ENCODE measurements at regions not wholly inside any gene's neighbourhood (a gene's known extent, or its start where the extent isn't known, plus 50 kb on each side); places are given as distances from the start of the nearest gene placed in this dataset.

- TF ChIP-seq POLR2A (IDR thresholded peaks at IDR 0.05): no peak
- no peak for TF ChIP-seq CTCF (IDR thresholded peaks at IDR 0.05)
- TF ChIP-seq POLR2AphosphoS5 (IDR thresholded peaks at IDR 0.05): no peak
- intact Hi-C loops (cut with DNase I; ENCODE audit: low total_unique reads): no loop called here
- Histone ChIP-seq H3K4me3 (no peak overlapping the region), H3K4me1 (no peaks in the 10 kb centered on the region), H3K9me3 (no peaks in the 10 kb centered on the region), H3K27ac (no peak overlapping the region), H3K36me3 (no peaks in the 10 kb centered on the region), H3K27me3 (no peaks in the 10 kb centered on the region)
- no peak for DNase-seq (ENCODE audit: low spot score in 2 of 2)
These were observed 371.4 kb downstream of the PSAT1 start for GRCh38 chr9:78668148-78668832.

- no peak for DNase-seq (ENCODE audit: low spot score in 2 of 2)
- no peaks in the 10 kb centered on the region for H3K4me1 ChIP-seq
- H3K4me3 ChIP-seq: no peak overlapping the region
- intact Hi-C loops (cut with DNase I; ENCODE audit: low total_unique reads): no loop called here
- H3K9me3 ChIP-seq: no peaks in the 10 kb centered on the region
- H3K27me3 ChIP-seq: no peaks in the 10 kb centered on the region
- no peak overlapping the region for H3K27ac ChIP-seq
- TF ChIP-seq CTCF (IDR thresholded peaks at IDR 0.05) (no peak), POLR2AphosphoS5 (IDR thresholded peaks at IDR 0.05) (no peak), POLR2A (IDR thresholded peaks at IDR 0.05) (no peak)
- no peaks in the 10 kb centered on the region for H3K36me3 ChIP-seq
These were observed 372.7 kb downstream of the PSAT1 start for GRCh38 chr9:78669591-78669990.

- no peaks in the 10 kb centered on the region for H3K4me1 ChIP-seq
- H3K36me3 ChIP-seq: no peaks in the 10 kb centered on the region
- no peaks in the 10 kb centered on the region for H3K27me3 ChIP-seq
- H3K9me3 ChIP-seq: no peaks in the 10 kb centered on the region
- intact Hi-C loops (cut with DNase I; ENCODE audit: low total_unique reads): no loop called here
- H3K27ac ChIP-seq: no peak overlapping the region
- no peak overlapping the region for H3K4me3 ChIP-seq
- no peak for TF ChIP-seq POLR2AphosphoS5 (IDR thresholded peaks at IDR 0.05)
- no peak for TF ChIP-seq POLR2A (IDR thresholded peaks at IDR 0.05)
- TF ChIP-seq CTCF (IDR thresholded peaks at IDR 0.05): no peak
- DNase-seq (ENCODE audit: low spot score in 2 of 2): no peak
These were observed 374.9 kb downstream of the PSAT1 start for GRCh38 chr9:78671785-78672184.

- DNase-seq (ENCODE audit: low spot score in 2 of 2): no peak
- no peak for TF ChIP-seq POLR2A (IDR thresholded peaks at IDR 0.05)
- no peak for TF ChIP-seq POLR2AphosphoS5 (IDR thresholded peaks at IDR 0.05)
- TF ChIP-seq CTCF (IDR thresholded peaks at IDR 0.05): no peak
- intact Hi-C loops (cut with DNase I; ENCODE audit: low total_unique reads): no loop called here
These were observed 377.9 kb downstream of the PSAT1 start for GRCh38 chr9:78674874-78675273.

GRCh38 chr9:78676009-78676408 lies 379.1 kb downstream of the PSAT1 start:
- Histone ChIP-seq H3K4me1 (no peaks in the 10 kb centered on the region), H3K36me3 (no peaks in the 10 kb centered on the region), H3K9me3 (no peaks in the 10 kb centered on the region), H3K27me3 (no peaks in the 10 kb centered on the region), H3K27ac (no peak overlapping the region), H3K4me3 (no peak overlapping the region)
- no peak for TF ChIP-seq CTCF (IDR thresholded peaks at IDR 0.05)
- TF ChIP-seq POLR2AphosphoS5 (IDR thresholded peaks at IDR 0.05): no peak
- TF ChIP-seq POLR2A (IDR thresholded peaks at IDR 0.05): no peak
- DNase-seq (ENCODE audit: low spot score in 2 of 2): no peak
- intact Hi-C loops (cut with DNase I; ENCODE audit: low total_unique reads): no loop called here

More at GRCh38 chr9:78674874-78675273, 377.9 kb downstream of the PSAT1 start:
- Histone ChIP-seq H3K4me3 (no peak overlapping the region), H3K9me3 (no peaks in the 10 kb centered on the region), H3K36me3 (no peaks in the 10 kb centered on the region), H3K4me1 (no peaks in the 10 kb centered on the region), H3K27me3 (no peaks in the 10 kb centered on the region), H3K27ac (no peak overlapping the region)

Measured in breast epithelium (tissue), 4 donors.